Skeletal muscle tissue (tissue), 3 donors: ENCODE measurements at regions not wholly inside any gene's neighbourhood (a gene's known extent, or its start where the extent isn't known, plus 50 kb on each side); places are given as distances from the start of the nearest gene placed in this dataset.
A peak's percentile ranks its signal among the peaks of the same experiment; 100 is the strongest.

Source experiments
- H3K27ac ChIP-seq: one replicate; pipeline ENCODE4 v1.7.0; 2013; ENCODE audit warnings: mild to moderate bottlenecking, low read depth, low read length, inconsistent platforms
- H3K27me3 ChIP-seq, 3 donors: one replicate each; pipeline ENCODE4 v1.7.0; 2013; ENCODE audit warnings: low read length in 3 of 3; ENCODE audit not compliant: control insufficient read depth in 3 of 3, insufficient read depth in 3 of 3
- H3K36me3 ChIP-seq, 3 donors: one replicate each; pipeline ENCODE4 v1.7.0; 2013; ENCODE audit warnings: low read length in 3 of 3; ENCODE audit not compliant: control insufficient read depth in 3 of 3, insufficient read depth in 3 of 3
- H3K4me1 ChIP-seq, 3 donors: one replicate each; pipeline ENCODE4 v1.7.0; 2013; ENCODE audit warnings: low read length in 3 of 3, mild to moderate bottlenecking in 3 of 3; ENCODE audit not compliant: control insufficient read depth in 3 of 3, insufficient read depth in 3 of 3
- H3K4me3 ChIP-seq, 3 donors: one replicate each; pipeline ENCODE4 v1.7.0; 2013; ENCODE audit warnings: low read length in 3 of 3
- H3K9ac ChIP-seq, 3 donors: one replicate each; pipeline ENCODE4 v1.7.0; 2013; ENCODE audit warnings: low read length in 3 of 3, mild to moderate bottlenecking in 3 of 3, moderate library complexity in 2 of 3, low read depth in 1 of 3
- H3K9me3 ChIP-seq, 3 donors: one replicate each; pipeline ENCODE4 v1.7.0; 2013; ENCODE audit warnings: low read length in 3 of 3; ENCODE audit not compliant: control insufficient read depth in 3 of 3
- donor health status: Osteomylitis.

- Histone ChIP-seq H3K4me3 (no peak overlapping the region), H3K4me1 (peaks cover 0 to 4% (median 0%) of the 10 kb centered on the region in 3 donors), H3K9ac (no peak overlapping the region), H3K27me3 (no peaks in the 10 kb centered on the region), H3K36me3 (no peaks in the 10 kb centered on the region), H3K27ac (no peak overlapping the region), H3K9me3 (no peaks in the 10 kb centered on the region)
Observed at GRCh38 chr5:33240558-33240957, 200.2 kb upstream of the TARS1 start.

DNA sequence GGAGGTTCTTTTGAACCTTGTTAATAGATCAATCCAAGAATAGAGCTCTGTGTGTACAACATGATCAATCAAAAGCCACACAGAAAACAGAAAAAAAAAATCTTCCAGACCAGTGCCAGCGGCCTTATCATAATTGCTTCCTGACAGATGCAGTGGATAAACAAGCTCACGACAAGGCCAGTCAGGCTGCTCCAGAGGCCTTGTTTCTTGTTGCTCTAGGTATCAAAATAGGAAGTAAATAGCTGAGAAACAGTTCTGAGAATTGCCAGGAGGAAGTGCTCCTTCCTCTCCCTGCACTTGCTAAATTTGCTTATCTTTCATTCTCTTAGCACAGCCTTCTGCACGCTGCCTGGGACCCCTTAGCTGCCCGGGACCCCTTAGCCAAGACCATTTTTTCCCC is 199.0 kb upstream of the TARS1 start:
- Histone ChIP-seq H3K27me3 (no peaks in the 10 kb centered on the region), H3K27ac (no peak overlapping the region), H3K36me3 (no peaks in the 10 kb centered on the region), H3K9me3 (no peaks in the 10 kb centered on the region), H3K4me3 (no peak overlapping the region), H3K9ac (no peak overlapping the region), H3K4me1 (peaks cover 0 to 4% (median 0%) of the 10 kb centered on the region in 3 donors)

- Histone ChIP-seq H3K4me3 (no peak overlapping the region), H3K27me3 (no peaks in the 10 kb centered on the region), H3K36me3 (no peaks in the 10 kb centered on the region), H3K9ac (no peak overlapping the region), H3K9me3 (no peaks in the 10 kb centered on the region), H3K27ac (no peak overlapping the region), H3K4me1 (peaks cover 0 to 4% (median 0%) of the 10 kb centered on the region in 3 donors)
Observed at GRCh38 chr5:33242277-33242676, 198.5 kb upstream of the TARS1 start.

DNA sequence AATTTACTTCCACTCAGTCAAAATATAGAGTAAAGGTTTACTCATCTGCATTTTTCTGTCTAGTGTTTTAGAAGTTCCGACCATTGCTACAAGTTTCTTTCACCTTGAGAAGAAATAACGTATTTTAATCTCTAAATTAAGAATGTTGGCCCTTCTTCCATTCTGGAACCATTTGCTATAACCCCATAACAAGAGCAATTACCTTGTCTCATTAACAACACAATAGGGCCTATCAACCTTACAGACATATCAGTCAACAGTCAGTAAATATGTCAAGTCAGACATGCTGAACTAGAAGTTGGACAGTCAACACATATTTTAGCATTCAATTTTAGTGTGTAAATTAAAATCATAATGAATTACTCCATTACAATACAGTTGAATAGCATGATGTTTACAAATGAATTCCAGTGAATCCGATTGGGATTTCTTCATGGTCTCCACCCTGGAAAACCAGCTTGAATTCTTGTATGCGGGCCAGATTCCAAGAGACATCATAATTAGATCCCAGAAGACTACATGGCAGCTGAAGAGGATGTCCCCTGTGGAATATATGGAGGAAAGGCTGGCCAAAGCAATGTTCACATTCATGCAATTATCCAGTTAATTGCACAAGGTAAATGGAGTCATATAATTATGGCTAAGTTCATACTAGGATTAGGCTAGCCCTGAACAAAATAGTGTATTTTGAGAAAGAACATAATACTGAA is 196.2 kb upstream of the TARS1 start:
- H3K27me3 ChIP-seq = no peaks in the 10 kb centered on the region
- no peaks in the 10 kb centered on the region for H3K36me3 ChIP-seq
- no peak overlapping the region for H3K4me3 ChIP-seq
- no peak overlapping the region for H3K9ac ChIP-seq
- no peaks in the 10 kb centered on the region for H3K9me3 ChIP-seq
- H3K27ac ChIP-seq = no peak overlapping the region
- peaks cover 0 to 4% (median 0%) of the 10 kb centered on the region in 3 donors for H3K4me1 ChIP-seq

- Histone ChIP-seq H3K9me3 (no peaks in the 10 kb centered on the region), H3K27me3 (no peaks in the 10 kb centered on the region), H3K27ac (no peak overlapping the region), H3K4me1 (peaks cover 10 to 11% (median 11%) of the 10 kb centered on the region in 3 donors), H3K4me3 (no peak overlapping the region), H3K9ac (no peak overlapping the region), H3K36me3 (no peaks in the 10 kb centered on the region)
Observed at GRCh38 chr5:33254579-33254978, 186.2 kb upstream of the TARS1 start.

- H3K4me3 ChIP-seq = peak overlapping the region in 1 of 3 donors; percentile 37
- H3K4me1 ChIP-seq = peaks cover 10 to 11% (median 11%) of the 10 kb centered on the region in 3 donors
- H3K27me3 ChIP-seq = no peaks in the 10 kb centered on the region
- peak overlapping the region in 1 of 3 donors; percentile 16 for H3K9ac ChIP-seq
- no peak overlapping the region for H3K27ac ChIP-seq
- no peaks in the 10 kb centered on the region for H3K36me3 ChIP-seq
- no peaks in the 10 kb centered on the region for H3K9me3 ChIP-seq
Observed at GRCh38 chr5:33257807-33258429, 182.8 kb upstream of the TARS1 start.

DNA sequence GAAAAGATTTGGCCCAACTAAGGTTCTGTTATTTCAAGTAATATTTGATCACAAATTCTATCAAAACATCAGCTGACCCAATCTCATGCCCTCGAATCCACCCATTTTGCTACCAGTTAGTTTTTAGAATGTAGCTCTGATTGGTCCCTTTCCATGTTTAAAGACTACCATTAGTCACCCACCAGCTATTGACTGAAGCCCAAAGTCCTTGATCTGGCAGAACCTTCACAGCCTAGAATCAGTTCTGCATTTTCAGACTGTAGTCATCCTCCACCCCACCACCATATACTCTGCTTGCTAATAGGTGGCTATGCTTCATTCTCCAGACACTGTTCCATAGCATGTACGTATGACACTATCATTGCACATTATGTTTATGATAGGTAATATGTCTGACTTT is 182.2 kb upstream of the TARS1 start:
- Histone ChIP-seq H3K27ac (no peak overlapping the region), H3K4me1 (peaks cover 10 to 11% (median 11%) of the 10 kb centered on the region in 3 donors), H3K4me3 (no peak overlapping the region), H3K9ac (no peak overlapping the region), H3K36me3 (no peaks in the 10 kb centered on the region), H3K27me3 (no peaks in the 10 kb centered on the region), H3K9me3 (no peaks in the 10 kb centered on the region)

- Histone ChIP-seq H3K9me3 (no peaks in the 10 kb centered on the region), H3K36me3 (no peaks in the 10 kb centered on the region), H3K9ac (no peak overlapping the region), H3K27ac (no peak overlapping the region), H3K4me1 (peaks cover 10 to 11% (median 11%) of the 10 kb centered on the region in 3 donors), H3K27me3 (no peaks in the 10 kb centered on the region), H3K4me3 (no peak overlapping the region)
Observed at GRCh38 chr5:33260098-33260497, 180.7 kb upstream of the TARS1 start.

DNA sequence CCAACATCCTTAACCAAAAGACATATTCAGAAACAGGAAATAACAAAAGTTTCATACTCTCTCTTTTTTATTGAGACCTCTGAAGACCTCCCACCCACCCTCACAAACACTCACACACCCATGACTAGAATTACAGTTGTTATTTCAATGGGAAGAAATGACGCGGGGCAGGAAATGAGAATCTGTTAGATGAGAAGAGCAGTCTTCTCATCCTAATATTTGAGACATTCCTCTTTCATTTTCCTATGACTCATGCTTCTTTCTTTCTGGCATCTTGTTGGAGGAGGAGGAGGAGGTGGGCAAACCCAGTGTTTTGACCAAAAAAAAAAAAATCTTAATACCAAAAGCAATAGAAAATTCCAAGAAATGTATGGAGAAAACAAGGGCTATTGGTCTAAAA is 179.5 kb upstream of the TARS1 start:
- Histone ChIP-seq H3K27ac (no peak overlapping the region), H3K9me3 (no peaks in the 10 kb centered on the region), H3K27me3 (no peaks in the 10 kb centered on the region), H3K36me3 (no peaks in the 10 kb centered on the region), H3K4me1 (peaks cover 10 to 11% (median 11%) of the 10 kb centered on the region in 3 donors), H3K9ac (no peak overlapping the region), H3K4me3 (no peak overlapping the region)

GRCh38 chr5:33261747-33262146 is 179.0 kb upstream of the TARS1 start:
- H3K4me3 ChIP-seq = no peak overlapping the region
- H3K27me3 ChIP-seq = no peaks in the 10 kb centered on the region
- no peak overlapping the region for H3K9ac ChIP-seq
- H3K4me1 ChIP-seq = peaks cover 10 to 11% (median 11%) of the 10 kb centered on the region in 3 donors
- no peaks in the 10 kb centered on the region for H3K36me3 ChIP-seq
- no peak overlapping the region for H3K27ac ChIP-seq
- no peaks in the 10 kb centered on the region for H3K9me3 ChIP-seq
